Caco-2 (cell line): ENCODE measurements at regions not wholly inside any gene's neighbourhood (a gene's known extent, or its start where the extent isn't known, plus 50 kb on each side); places are given as distances from the start of the nearest gene placed in this dataset.

Experiments
- BruUV-seq: library from RNA; stranded (reverse); fragments of 400-500 nt; replicated peaks from 2 replicates; lab custom pipeline; 2021; lab: Mats Ljungman, UMichigan
- CTCF ChIA-PET: fragments of 300-600 bp; sonication (Branson Sonifier 250); formaldehyde crosslinking; loops from one replicate; lab custom pipeline; 2022; ENCODE audit warnings: antibody characterized with exemption; lab: Charles Lee
- POLR2A ChIA-PET: fragments of 300-600 bp; sonication (Branson Sonifier 250); formaldehyde crosslinking; loops from one replicate; lab custom pipeline; 2022; ENCODE audit warnings: antibody characterized with exemption; lab: Charles Lee
- DNase-seq, 2 experiments: peaks; one replicate each; pipeline versions ENCODE4 v3.0.0 to v3.0.0-alpha.2; 2020 to 2022
- H3K27me3 ChIP-seq: replicated peaks from 2 replicates; pipeline ENCODE4 v1.6.0; 2011; ENCODE audit warnings: low read length; ENCODE audit not compliant: control insufficient read depth, insufficient read depth
- H3K36me3 ChIP-seq: 2 replicates; pipeline ENCODE4 v1.5.1; 2011; ENCODE audit warnings: low read length; ENCODE audit not compliant: control insufficient read depth, insufficient read depth
- H3K4me1 ChIP-seq: fragments of 250-450 bp; sonication (Bioruptor Pico); 2 replicates; pipeline ENCODE4 v1.5.1; 2020; ENCODE audit warnings: mild to moderate bottlenecking
- H3K4me3 ChIP-seq: 2 replicates; pipeline ENCODE4 v1.5.1; 2011; ENCODE audit warnings: low read depth, mild to moderate bottlenecking, control low read depth, low read length
- H3K9me3 ChIP-seq: fragments of 250-450 bp; sonication (Bioruptor Pico); 2 replicates; pipeline ENCODE4 v1.5.1; 2020; ENCODE audit warnings: mild to moderate bottlenecking, moderate library complexity
- H3K27ac Mint-ChIP-seq: one replicate; pipeline ENCODE4 v1.8.0; 2022; ENCODE audit warnings: mixed read lengths; ENCODE audit not compliant: unreplicated experiment
- H3K27me3 Mint-ChIP-seq: one replicate; pipeline ENCODE4 v1.8.0; 2022; ENCODE audit warnings: mixed read lengths; ENCODE audit not compliant: insufficient read depth, unreplicated experiment
- H3K36me3 Mint-ChIP-seq: one replicate; pipeline ENCODE4 v1.8.0; 2022; ENCODE audit warnings: mild to moderate bottlenecking, mixed read lengths; ENCODE audit not compliant: insufficient read depth, unreplicated experiment
- H3K4me1 Mint-ChIP-seq: one replicate; pipeline ENCODE4 v1.8.0; 2022; ENCODE audit warnings: low read depth, mixed read lengths; ENCODE audit not compliant: unreplicated experiment
- H3K4me3 Mint-ChIP-seq: one replicate; pipeline ENCODE4 v1.8.0; 2022; ENCODE audit warnings: mild to moderate bottlenecking, moderate library complexity, mixed read lengths; ENCODE audit not compliant: unreplicated experiment
- H3K9me3 Mint-ChIP-seq: one replicate; pipeline ENCODE4 v1.8.0; 2022; ENCODE audit warnings: mixed read lengths; ENCODE audit not compliant: unreplicated experiment
- intact Hi-C: fragments of 100-400 bp; cut with micrococcal nuclease; formaldehyde crosslinking; loops from one replicate; pipeline ENCODE4 v1.10.0; 2022; ENCODE audit not compliant: unreplicated experiment
- TF ChIP-seq, protein P1 (sequence below), 2 experiments: fragments of 200-600 bp in 1 of 2; IDR thresholded peaks; 1 replicate in 1 of 2; 2 replicates in 1 of 2; pipeline versions ENCODE4 v1.5.1 to v1.8.0; 2011 to 2022; ENCODE audit warnings: antibody characterized with exemption in 1 of 2, control low read depth in 1 of 2, inconsistent platforms in 1 of 2, low read depth in 1 of 2, low read length in 1 of 2, mild to moderate bottlenecking in 1 of 2, moderate library complexity in 1 of 2; ENCODE audit not compliant: insufficient read depth in 1 of 2, severe bottlenecking in 1 of 2, unreplicated experiment in 1 of 2

DNA sequence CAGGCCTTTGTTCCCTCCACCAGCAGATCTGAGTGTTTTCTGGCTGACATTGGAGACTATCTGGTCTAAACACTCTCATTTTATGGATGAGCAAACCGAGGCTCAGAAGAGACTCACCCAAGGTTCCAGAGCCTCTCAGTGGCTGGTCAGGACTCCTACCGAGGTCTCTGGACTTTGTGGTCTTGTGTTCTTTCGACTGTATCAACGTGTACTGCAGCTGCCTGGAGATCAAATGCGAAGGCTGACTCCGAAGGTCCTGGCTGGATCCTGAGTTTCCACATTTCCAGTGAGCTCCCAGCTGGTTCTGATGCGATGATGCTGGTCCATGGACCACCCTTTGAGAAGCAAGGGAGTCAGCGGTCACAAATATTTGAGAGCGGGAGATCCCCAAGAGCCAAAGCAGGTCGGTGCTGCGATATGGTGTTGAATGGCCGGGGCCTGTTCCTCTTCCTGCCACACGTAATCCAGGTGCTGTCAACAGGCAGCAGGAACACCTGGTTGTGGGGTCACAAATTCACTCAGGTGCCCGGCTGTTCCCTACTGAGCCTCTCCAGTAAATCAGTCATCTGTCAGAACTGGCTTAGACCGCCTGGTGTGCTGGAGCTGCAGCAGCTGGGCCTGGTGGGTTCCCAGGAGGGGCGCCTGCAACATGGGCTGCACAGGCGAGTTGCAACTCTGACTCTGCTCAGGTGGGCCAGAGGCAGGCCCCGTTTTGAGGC lies 94.8 kb upstream of the USP24 start:
- POLR2A ChIA-PET: no interaction called here
- BruUV-seq: no TSS peak

GRCh38 chr1:55309053-55309452 lies 93.9 kb upstream of the USP24 start:
- DNase-seq: no peak
- CTCF ChIA-PET: no interaction called here

More for the DNA sequence above, 94.8 kb upstream of the USP24 start:
- H3K4me1 ChIP-seq: no peaks in the 10 kb centered on the region
- TF ChIP-seq, protein P1, sequence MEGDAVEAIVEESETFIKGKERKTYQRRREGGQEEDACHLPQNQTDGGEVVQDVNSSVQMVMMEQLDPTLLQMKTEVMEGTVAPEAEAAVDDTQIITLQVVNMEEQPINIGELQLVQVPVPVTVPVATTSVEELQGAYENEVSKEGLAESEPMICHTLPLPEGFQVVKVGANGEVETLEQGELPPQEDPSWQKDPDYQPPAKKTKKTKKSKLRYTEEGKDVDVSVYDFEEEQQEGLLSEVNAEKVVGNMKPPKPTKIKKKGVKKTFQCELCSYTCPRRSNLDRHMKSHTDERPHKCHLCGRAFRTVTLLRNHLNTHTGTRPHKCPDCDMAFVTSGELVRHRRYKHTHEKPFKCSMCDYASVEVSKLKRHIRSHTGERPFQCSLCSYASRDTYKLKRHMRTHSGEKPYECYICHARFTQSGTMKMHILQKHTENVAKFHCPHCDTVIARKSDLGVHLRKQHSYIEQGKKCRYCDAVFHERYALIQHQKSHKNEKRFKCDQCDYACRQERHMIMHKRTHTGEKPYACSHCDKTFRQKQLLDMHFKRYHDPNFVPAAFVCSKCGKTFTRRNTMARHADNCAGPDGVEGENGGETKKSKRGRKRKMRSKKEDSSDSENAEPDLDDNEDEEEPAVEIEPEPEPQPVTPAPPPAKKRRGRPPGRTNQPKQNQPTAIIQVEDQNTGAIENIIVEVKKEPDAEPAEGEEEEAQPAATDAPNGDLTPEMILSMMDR (IDR thresholded peaks at IDR 0.05; ENCODE audit: insufficient read depth in 1 of 2, low read depth in 1 of 2, low read length in 1 of 2, severe bottlenecking in 1 of 2, unreplicated experiment in 1 of 2): no peak
- no peak overlapping the region for H3K4me3 Mint-ChIP-seq
- H3K9me3 Mint-ChIP-seq: no peaks in the 10 kb centered on the region
- DNase-seq: no peak
- peaks cover 6% of the 10 kb centered on the region for H3K27me3 Mint-ChIP-seq
- no peaks in the 10 kb centered on the region for H3K4me1 Mint-ChIP-seq
- H3K9me3 ChIP-seq: no peaks in the 10 kb centered on the region
- CTCF ChIA-PET: no interaction called here
- no peaks in the 10 kb centered on the region for H3K36me3 Mint-ChIP-seq
- H3K36me3 ChIP-seq: no peaks in the 10 kb centered on the region
- no peak overlapping the region for H3K4me3 ChIP-seq
- no peaks in the 10 kb centered on the region for H3K27me3 ChIP-seq
- H3K27ac Mint-ChIP-seq: no peak overlapping the region
- intact Hi-C loops: no loop called here

GRCh38 chr1:55305735-55306134 lies 90.6 kb upstream of the USP24 start:
- no peaks in the 10 kb centered on the region for H3K4me1 Mint-ChIP-seq
- ChIA-PET POLR2A (no interaction called here), CTCF (no interaction called here)
- no peak overlapping the region for H3K27ac Mint-ChIP-seq
- no peaks in the 10 kb centered on the region for H3K36me3 ChIP-seq
- no peaks in the 10 kb centered on the region for H3K36me3 Mint-ChIP-seq
- no peaks in the 10 kb centered on the region for H3K4me1 ChIP-seq
- H3K27me3 ChIP-seq: no peaks in the 10 kb centered on the region
- H3K9me3 Mint-ChIP-seq: no peaks in the 10 kb centered on the region
- no peak overlapping the region for H3K4me3 ChIP-seq
- intact Hi-C loops: no loop called here
- no TSS peak for BruUV-seq
- H3K27me3 Mint-ChIP-seq: peaks cover 9% of the 10 kb centered on the region
- DNase-seq: no peak
- H3K9me3 ChIP-seq: no peaks in the 10 kb centered on the region
- H3K4me3 Mint-ChIP-seq: no peak overlapping the region
- TF ChIP-seq, protein P1 (IDR thresholded peaks at IDR 0.05; ENCODE audit: insufficient read depth in 1 of 2, low read depth in 1 of 2, low read length in 1 of 2, severe bottlenecking in 1 of 2, unreplicated experiment in 1 of 2): no peak

More at GRCh38 chr1:55309053-55309452, 93.9 kb upstream of the USP24 start:
- intact Hi-C loops: no loop called here
- H3K4me3 Mint-ChIP-seq: no peak overlapping the region
- H3K4me1 Mint-ChIP-seq: no peaks in the 10 kb centered on the region
- no TSS peak for BruUV-seq
- Histone ChIP-seq H3K4me1 (no peaks in the 10 kb centered on the region), H3K4me3 (no peak overlapping the region), H3K27me3 (no peaks in the 10 kb centered on the region), H3K9me3 (no peaks in the 10 kb centered on the region), H3K36me3 (no peaks in the 10 kb centered on the region)
- no peaks in the 10 kb centered on the region for H3K36me3 Mint-ChIP-seq
- TF ChIP-seq, protein P1 (IDR thresholded peaks at IDR 0.05; ENCODE audit: insufficient read depth in 1 of 2, low read depth in 1 of 2, low read length in 1 of 2, severe bottlenecking in 1 of 2, unreplicated experiment in 1 of 2): no peak
- H3K27ac Mint-ChIP-seq: no peak overlapping the region
- H3K9me3 Mint-ChIP-seq: no peaks in the 10 kb centered on the region
- H3K27me3 Mint-ChIP-seq: peaks cover 6% of the 10 kb centered on the region
- POLR2A ChIA-PET: no interaction called here
